HG03280 (cell line): ENCODE measurements at regions not wholly inside any gene's neighbourhood (a gene's known extent, or its start where the extent isn't known, plus 50 kb on each side); places are given as distances from the start of the nearest gene placed in this dataset.

Source experiments
- ATAC-seq: cut with Tn5 transposase; IDR thresholded peaks from one replicate; pipeline ENCODE4 v1.9.1; 2021; ENCODE audit warnings: mild to moderate bottlenecking, moderate library complexity; ENCODE audit not compliant: unreplicated experiment

GRCh38 chr2:128982670-128983069 lies 664.0 kb upstream of the HS6ST1 start:
- ATAC-seq, result no peak

- ATAC-seq, result no peak
Observed at GRCh38 chr2:128983094-128983493, 664.4 kb upstream of the HS6ST1 start.

- ATAC-seq, result no peak
Observed at GRCh38 chr2:128984081-128984480, 665.4 kb upstream of the HS6ST1 start.

- ATAC-seq, result no peak
Observed at GRCh38 chr2:128984855-128985254, 666.2 kb upstream of the HS6ST1 start.

- ATAC-seq, result no peak
Observed at GRCh38 chr2:128986026-128986715, 667.5 kb upstream of the HS6ST1 start.

GRCh38 chr2:128986867-128987268 lies 668.2 kb upstream of the HS6ST1 start:
- no peak for ATAC-seq

GRCh38 chr2:128988326-128988725 lies 669.7 kb upstream of the HS6ST1 start:
- no peak for ATAC-seq

GRCh38 chr2:128988967-128989366 lies 670.3 kb upstream of the HS6ST1 start:
- no peak for ATAC-seq

GRCh38 chr2:128995086-128995485 lies 676.4 kb upstream of the HS6ST1 start:
- ATAC-seq, result no peak

- ATAC-seq, result no peak
Observed at GRCh38 chr2:128996078-128996477, 677.4 kb upstream of the HS6ST1 start.

- ATAC-seq, result no peak
Observed at GRCh38 chr2:128997166-128997866, 678.6 kb upstream of the HS6ST1 start.

- ATAC-seq, result no peak
Observed at GRCh38 chr2:129001926-129002325, 683.3 kb upstream of the HS6ST1 start.

GRCh38 chr2:129002751-129003150 lies 684.1 kb upstream of the HS6ST1 start:
- ATAC-seq, result no peak

GRCh38 chr2:129004485-129004884 lies 685.8 kb upstream of the HS6ST1 start:
- ATAC-seq, result no peak

- ATAC-seq, result no peak
Observed at GRCh38 chr2:129004940-129005490, 686.3 kb upstream of the HS6ST1 start.

- no peak for ATAC-seq
Observed at GRCh38 chr2:129006135-129006886, 687.6 kb upstream of the HS6ST1 start.

- ATAC-seq, result no peak
Observed at GRCh38 chr2:129006901-129007300, 688.2 kb upstream of the HS6ST1 start.

- ATAC-seq, result no peak
Observed at GRCh38 chr2:129008055-129008880, 689.6 kb upstream of the HS6ST1 start.

GRCh38 chr2:129008881-129009554 lies 690.4 kb upstream of the HS6ST1 start:
- ATAC-seq, result no peak

- ATAC-seq, result no peak
Observed at GRCh38 chr2:129009555-129010146, 691.0 kb upstream of the HS6ST1 start.
